Hepatocyte (in vitro differentiated cells): ENCODE measurements at regions not wholly inside any gene's neighbourhood (a gene's known extent, or its start where the extent isn't known, plus 50 kb on each side); places are given as distances from the start of the nearest gene placed in this dataset.

ENCODE experiments used
- DNase-seq: peaks from one replicate; pipeline ENCODE4 v3.0.0-alpha.2; 2016; ENCODE audit warnings: low spot score
- H2AFZ ChIP-seq: fragments of 200-600 bp; sonication (generic); 2 replicates; pipeline ENCODE4 v1.6.0; 2016; ENCODE audit warnings: antibody characterized with exemption, mild to moderate bottlenecking
- H3K27ac ChIP-seq: fragments of 200-600 bp; sonication (generic); 2 replicates; pipeline ENCODE4 v1.5.1; 2016; ENCODE audit warnings: mild to moderate bottlenecking
- H3K27me3 ChIP-seq: fragments of 200-600 bp; sonication (generic); 2 replicates; pipeline ENCODE4 v1.6.1; 2016
- H3K36me3 ChIP-seq: fragments of 200-600 bp; sonication (generic); replicated peaks from 2 replicates; pipeline ENCODE4 v1.5.1; 2016; ENCODE audit warnings: low read depth; ENCODE audit not compliant: insufficient read depth
- H3K4me1 ChIP-seq: fragments of 200-600 bp; sonication (generic); 2 replicates; pipeline ENCODE4 v1.5.1; 2016; ENCODE audit warnings: mild to moderate bottlenecking, moderate library complexity; ENCODE audit not compliant: insufficient read depth
- H3K4me2 ChIP-seq: fragments of 200-600 bp; sonication (generic); 2 replicates; pipeline ENCODE4 v1.6.0; 2016
- H3K4me3 ChIP-seq: fragments of 200-600 bp; sonication (generic); 2 replicates; pipeline ENCODE4 v1.5.1; 2016; ENCODE audit warnings: mild to moderate bottlenecking
- H3K79me2 ChIP-seq: fragments of 200-600 bp; sonication (generic); 2 replicates; pipeline ENCODE4 v1.6.0; 2017; ENCODE audit warnings: mild to moderate bottlenecking
- H3K9me2 ChIP-seq: fragments of 200-600 bp; sonication (generic); replicated peaks from 2 replicates; pipeline ENCODE4 v1.6.0; 2017; ENCODE audit warnings: mild to moderate bottlenecking; ENCODE audit not compliant: insufficient read depth
- H3K9me3 ChIP-seq: fragments of 200-600 bp; sonication (generic); 2 replicates; pipeline ENCODE4 v1.5.1; 2016; ENCODE audit warnings: low read depth, mild to moderate bottlenecking
- H4K20me1 ChIP-seq: fragments of 200-600 bp; sonication (generic); 2 replicates; pipeline ENCODE4 v1.6.0; 2016; ENCODE audit warnings: mild to moderate bottlenecking; ENCODE audit not compliant: insufficient read depth, poor library complexity, severe bottlenecking
- EZH2 ChIP-seq: fragments of 200-600 bp; sonication (generic); IDR thresholded peaks from 2 replicates; pipeline ENCODE4 v1.6.1; 2016; ENCODE audit warnings: antibody characterized with exemption, mild to moderate bottlenecking, borderline replicate concordance
- EZH2phosphoT487 ChIP-seq: fragments of 200-600 bp; sonication (generic); IDR thresholded peaks from one replicate; pipeline ENCODE4 v1.6.1; 2018; ENCODE audit warnings: antibody characterized with exemption, mild to moderate bottlenecking, low read depth, moderate library complexity; ENCODE audit not compliant: unreplicated experiment, severe bottlenecking
- WGBS: methylation state at CpG from one replicate; pipeline ENCODE4 v1.1.6; 2016; ENCODE audit warnings: low lambda C conversion rate; ENCODE audit errors: missing lambda C conversion rate; 5-methylcytosine and 5-hydroxymethylcytosine counted together
- TF ChIP-seq, protein P1 (sequence below): fragments of 200-600 bp; sonication (generic); IDR thresholded peaks from 2 replicates; pipeline ENCODE4 v1.5.1; 2016; ENCODE audit warnings: antibody characterized with exemption, mild to moderate bottlenecking; ENCODE audit not compliant: poor library complexity

- Histone ChIP-seq H3K79me2 (no peaks in the 10 kb centered on the region), H3K9me3 (no peaks in the 10 kb centered on the region), H3K27ac (no peak overlapping the region), H3K36me3 (no peaks in the 10 kb centered on the region), H3K27me3 (no peaks in the 10 kb centered on the region), H3K4me3 (no peak overlapping the region), H2AFZ (no peak overlapping the region), H3K4me2 (no peak overlapping the region), H3K9me2 (no peaks in the 10 kb centered on the region), H3K4me1 (no peaks in the 10 kb centered on the region), H4K20me1 (no peaks in the 10 kb centered on the region)
- TF ChIP-seq, protein P1, sequence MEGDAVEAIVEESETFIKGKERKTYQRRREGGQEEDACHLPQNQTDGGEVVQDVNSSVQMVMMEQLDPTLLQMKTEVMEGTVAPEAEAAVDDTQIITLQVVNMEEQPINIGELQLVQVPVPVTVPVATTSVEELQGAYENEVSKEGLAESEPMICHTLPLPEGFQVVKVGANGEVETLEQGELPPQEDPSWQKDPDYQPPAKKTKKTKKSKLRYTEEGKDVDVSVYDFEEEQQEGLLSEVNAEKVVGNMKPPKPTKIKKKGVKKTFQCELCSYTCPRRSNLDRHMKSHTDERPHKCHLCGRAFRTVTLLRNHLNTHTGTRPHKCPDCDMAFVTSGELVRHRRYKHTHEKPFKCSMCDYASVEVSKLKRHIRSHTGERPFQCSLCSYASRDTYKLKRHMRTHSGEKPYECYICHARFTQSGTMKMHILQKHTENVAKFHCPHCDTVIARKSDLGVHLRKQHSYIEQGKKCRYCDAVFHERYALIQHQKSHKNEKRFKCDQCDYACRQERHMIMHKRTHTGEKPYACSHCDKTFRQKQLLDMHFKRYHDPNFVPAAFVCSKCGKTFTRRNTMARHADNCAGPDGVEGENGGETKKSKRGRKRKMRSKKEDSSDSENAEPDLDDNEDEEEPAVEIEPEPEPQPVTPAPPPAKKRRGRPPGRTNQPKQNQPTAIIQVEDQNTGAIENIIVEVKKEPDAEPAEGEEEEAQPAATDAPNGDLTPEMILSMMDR = no peak
- TF ChIP-seq EZH2 = no peak
- TF ChIP-seq EZH2phosphoT487 = no peak
- no peak for DNase-seq
- 75% methylated on average over 6 of the region's 6 CpGs for WGBS
Measured at GRCh38 chr5:3312299-3312698, 283.3 kb upstream of the IRX1 start.

GRCh38 chr5:3311433-3311832, 284.2 kb upstream of the IRX1 start:
- H3K36me3 ChIP-seq = no peaks in the 10 kb centered on the region
- no peak for DNase-seq
- no peaks in the 10 kb centered on the region for H3K9me3 ChIP-seq
- 94% methylated on average over 8 of the region's 8 CpGs for WGBS
- no peak overlapping the region for H3K4me2 ChIP-seq
- H3K4me1 ChIP-seq = no peaks in the 10 kb centered on the region
- no peaks in the 10 kb centered on the region for H4K20me1 ChIP-seq
- TF ChIP-seq, protein P1 = no peak
- TF ChIP-seq EZH2phosphoT487 = no peak
- no peak for TF ChIP-seq EZH2
- no peaks in the 10 kb centered on the region for H3K79me2 ChIP-seq
- H3K27me3 ChIP-seq = no peaks in the 10 kb centered on the region
- no peak overlapping the region for H3K4me3 ChIP-seq
- H3K9me2 ChIP-seq = no peaks in the 10 kb centered on the region
- no peak overlapping the region for H2AFZ ChIP-seq
- H3K27ac ChIP-seq = no peak overlapping the region

DNA sequence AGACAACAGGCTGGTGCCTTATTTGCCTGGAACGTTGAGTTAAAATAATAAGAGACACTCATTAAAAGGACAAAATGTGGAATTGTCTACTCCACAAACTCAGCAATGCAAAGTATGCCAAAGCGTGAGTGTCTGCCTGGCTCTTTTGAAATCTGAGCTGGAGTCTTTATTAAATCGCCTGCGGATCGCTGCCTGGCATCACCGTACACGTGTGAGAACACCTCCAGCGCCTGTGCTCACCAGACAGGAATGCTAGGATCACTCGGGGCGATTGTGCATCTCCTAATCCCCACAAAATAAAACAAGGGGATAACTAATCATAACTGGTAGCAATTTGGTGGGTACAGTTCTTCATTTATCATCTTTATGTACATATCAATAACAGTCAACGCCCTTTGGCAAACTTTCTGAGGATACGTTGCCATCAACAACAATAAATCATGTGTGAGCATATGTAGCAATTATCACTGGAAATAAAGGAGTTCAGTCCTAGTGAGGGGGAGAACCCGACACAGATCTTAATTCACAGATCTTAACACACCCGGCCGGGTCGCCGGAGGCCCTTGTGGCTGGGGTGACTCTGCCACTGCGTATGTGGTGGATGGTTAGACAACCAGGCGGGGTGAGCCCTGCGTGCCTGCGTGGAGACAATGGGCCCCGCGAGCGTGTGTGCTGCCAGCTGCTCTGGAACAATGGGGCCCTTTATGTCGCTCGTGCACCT, 284.9 kb upstream of the IRX1 start:
- Histone ChIP-seq H3K4me2 (no peak overlapping the region), H3K36me3 (no peaks in the 10 kb centered on the region), H3K27ac (no peak overlapping the region), H3K27me3 (no peaks in the 10 kb centered on the region), H3K9me2 (no peaks in the 10 kb centered on the region), H3K9me3 (no peaks in the 10 kb centered on the region), H3K79me2 (no peaks in the 10 kb centered on the region), H4K20me1 (no peaks in the 10 kb centered on the region), H3K4me1 (no peaks in the 10 kb centered on the region), H2AFZ (no peak overlapping the region), H3K4me3 (no peak overlapping the region)
- WGBS = 81% methylated on average over 26 of the region's 26 CpGs
- no peak for DNase-seq
- no peak for TF ChIP-seq EZH2

DNA sequence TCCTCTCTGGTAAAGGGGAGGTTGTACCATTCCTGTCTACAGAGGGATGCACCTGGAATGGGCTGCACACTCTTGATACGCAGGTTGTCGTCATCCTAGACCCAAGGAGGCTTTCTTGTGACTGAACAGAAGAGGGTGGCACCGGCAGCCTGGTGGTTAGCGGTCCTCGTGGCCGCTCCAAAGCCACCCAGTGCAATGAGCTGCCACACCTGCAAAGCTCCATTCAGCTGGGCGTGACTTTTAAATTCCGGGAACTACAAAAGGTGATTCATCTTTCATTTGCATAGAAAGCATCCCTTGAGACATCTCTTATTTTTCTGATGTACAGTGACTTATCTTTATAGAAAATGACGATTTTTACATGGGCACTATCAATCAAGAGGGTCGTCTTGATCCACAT, 286.1 kb upstream of the IRX1 start:
- Histone ChIP-seq H3K9me3 (no peaks in the 10 kb centered on the region), H3K36me3 (no peaks in the 10 kb centered on the region), H3K9me2 (no peaks in the 10 kb centered on the region), H3K4me3 (no peak overlapping the region), H2AFZ (no peak overlapping the region), H3K4me1 (no peaks in the 10 kb centered on the region), H4K20me1 (no peaks in the 10 kb centered on the region), H3K4me2 (no peak overlapping the region), H3K27me3 (no peaks in the 10 kb centered on the region), H3K79me2 (no peaks in the 10 kb centered on the region), H3K27ac (no peak overlapping the region)
- TF ChIP-seq, protein P1 = no peak
- TF ChIP-seq EZH2 (no peak), EZH2phosphoT487 (no peak)
- DNase-seq = no peak
- WGBS = 95% methylated on average over 10 of the region's 10 CpGs
